ENCODE measurements at regions not wholly inside any gene's neighbourhood (a gene's known extent, or its start where the extent isn't known, plus 50 kb on each side); places are given as distances from the start of the nearest gene placed in this dataset.

GRCh38 chr3:18092726-18093125, 332.4 kb downstream of the SATB1 start:
- Histone ChIP-seq H3K14ac (ENCODE audit: insufficient read length) (no peak overlapping the region), H2AK5ac (ENCODE audit: low read depth, low read length) (no peak overlapping the region), H3K27me3 (replicated peaks in 1 of 4; ENCODE audit: control insufficient read depth in 3 of 4, extremely low read depth in 1 of 4, insufficient read depth in 3 of 4, low read length in 3 of 4) (no peaks in the 10 kb centered on the region), H2BK120ac (replicated peaks; ENCODE audit: low read depth, low read length) (no peak overlapping the region), H2BK5ac (ENCODE audit: low read depth, low read length) (no peak overlapping the region), H3K4me3 (ENCODE audit: extremely low read depth in 1 of 4, insufficient read depth in 2 of 4, low read depth in 3 of 4, low read length in 4 of 4) (no peak overlapping the region), H3K9me3 (ENCODE audit: insufficient read depth in 2 of 2, low read depth in 1 of 2, low read length in 1 of 2) (no peaks in the 10 kb centered on the region; a peak in 1 of 4 replicates), H3K4me2 (ENCODE audit: insufficient read depth in 1 of 2, low read depth in 2 of 2, low read length in 2 of 2) (no peak overlapping the region), H3K36me3 (ENCODE audit: control insufficient read depth in 2 of 4, insufficient read depth in 4 of 4, low read length in 3 of 4) (peaks cover 0 to 3% (median 0%) of the 10 kb centered on the region in 4 experiments; a peak in 2 of 8 replicates), H4K91ac (replicated peaks; ENCODE audit: insufficient read length, low read length) (no peak overlapping the region), H3K9ac (replicated peaks in 1 of 4; ENCODE audit: extremely low read depth in 1 of 4, low read depth in 3 of 4, low read length in 3 of 4) (no peak overlapping the region), H4K8ac (ENCODE audit: extremely low read depth, insufficient read depth, low read length) (no peak overlapping the region), H2BK20ac (ENCODE audit: low read length) (no peak overlapping the region), H2BK15ac (ENCODE audit: low read length) (no peak overlapping the region), H3K4me1 (replicated peaks in 1 of 4; ENCODE audit: control insufficient read depth in 3 of 4, insufficient read depth in 4 of 4, low read length in 3 of 4) (no peaks in the 10 kb centered on the region), H3K23ac (ENCODE audit: insufficient read length) (no peak overlapping the region), H3K79me2 (ENCODE audit: control insufficient read depth in 1 of 2, insufficient read depth in 2 of 2, low read length in 2 of 2) (no peaks in the 10 kb centered on the region), H3K18ac (ENCODE audit: extremely low read depth, low read length) (no peak overlapping the region), H4K20me1 (replicated peaks in 1 of 2; ENCODE audit: control insufficient read depth in 1 of 2, insufficient read depth in 2 of 2, low read length in 2 of 2) (no peaks in the 10 kb centered on the region), H4K5ac (ENCODE audit: insufficient read length, low read depth, low read length) (no peak overlapping the region), H3K79me1 (ENCODE audit: low read depth, low read length) (no peaks in the 10 kb centered on the region), H3K56ac (replicated peaks; ENCODE audit: insufficient read length, low read depth, low read length) (no peak overlapping the region), H2AFZ (ENCODE audit: low read length) (no peak overlapping the region), H3K27ac (ENCODE audit: low read depth, low read length) (no peak overlapping the region), H3K23me2 (ENCODE audit: low read depth, low read length) (no peaks in the 10 kb centered on the region; the same call in 1 of the 2 replicates), H2BK12ac (ENCODE audit: low read depth, low read length) (no peak overlapping the region), H3K4ac (replicated peaks; ENCODE audit: insufficient read length, low read depth, low read length) (no peak overlapping the region)
- POLR2A ChIA-PET (ENCODE audit: partially characterized antibody) = interaction anchor here (1.3 kb wide), 1 partner anchor 9 kb away, joined by 3 read pairs; no protein-coding TSS in a partner anchor
- 92% methylated on average over 5 of the region's 5 CpGs; no CpG with 5 or more reads in 1 of the 2 experiments for WGBS, 2 experiments (ENCODE audit: extremely low coverage in 1 of 2, insufficient coverage in 1 of 2, insufficient read length in 1 of 2, insufficient replicate concordance in 2 of 2, low coverage in 1 of 2, low lambda C conversion rate in 2 of 2, missing lambda C conversion rate in 1 of 2)
- CTCF ChIA-PET (ENCODE audit: partially characterized antibody) = interaction anchor here (1.1 kb wide), 1 partner anchor 55 kb away, joined by 3 read pairs; no protein-coding TSS in a partner anchor
- no peak for FAIRE-seq
- no peak for DNase-seq (ENCODE audit: low read depth in 1 of 2, low spot score in 2 of 2)

All from H1 (cell line).